Adrenal gland (tissue), 9 donors: ENCODE measurements at regions not wholly inside any gene's neighbourhood (a gene's known extent, or its start where the extent isn't known, plus 50 kb on each side); places are given as distances from the start of the nearest gene placed in this dataset.

ENCODE experiments used
- DNase-seq, 7 donors: peaks; one replicate each; pipeline ENCODE4 v3.0.0-alpha.2; 2019 to 2020
- H3K27ac ChIP-seq, 5 donors: fragments of 200-600 bp; sonication (generic) in 4 of 5; 1 replicate in 3 of 5; 2 replicates in 2 of 5; pipeline versions ENCODE4 v1.5.1 to v1.8.0; 2016 to 2020; ENCODE audit warnings: mild to moderate bottlenecking in 1 of 5
- H3K27me3 ChIP-seq: fragments of 200-600 bp; 2 replicates; pipeline ENCODE4 v1.8.0; 2021
- H3K36me3 ChIP-seq, 2 donors: fragments of 200-600 bp; replicated peaks in 1 of 2; 1 replicate in 1 of 2; 2 replicates in 1 of 2; pipeline versions ENCODE4 v1.5.1 to v1.8.0; 2018 to 2022
- H3K4me1 ChIP-seq, 2 donors: fragments of 200-600 bp; replicated peaks in 1 of 2; 1 replicate in 1 of 2; 2 replicates in 1 of 2; pipeline versions ENCODE4 v1.5.1 to v1.8.0; 2018 to 2021
- H3K4me3 ChIP-seq, 4 donors: fragments of 200-600 bp; sonication (generic) in 3 of 4; one replicate each; pipeline ENCODE4 v1.5.1; 2016 to 2018
- H3K9me3 ChIP-seq, 3 donors: fragments of 200-600 bp; sonication (generic) in 1 of 3; replicated peaks in 1 of 3; 1 replicate in 2 of 3; 2 replicates in 1 of 3; pipeline versions ENCODE4 v1.5.1 to v1.8.0; 2016 to 2021
- POLR2A ChIP-seq, 2 donors: fragments of 450-650 bp; IDR thresholded peaks; one replicate each; pipeline ENCODE4 v1.6.1; 2017; ENCODE audit warnings: antibody characterized with exemption in 2 of 2, mild to moderate bottlenecking in 2 of 2, moderate library complexity in 1 of 2
- WGBS, 4 donors: extraction: QIAGEN DNeasy Blood & Tissue Kit in 2 of 4; methylation state at CpG; one replicate each; pipeline versions ENCODE4 v1.1.5 to v1.1.7; 2013 to 2017; 5-methylcytosine and 5-hydroxymethylcytosine counted together
- intact Hi-C, 2 donors: fragments of 100-400 bp; cut with DNase I; formaldehyde crosslinking; loops; one replicate each; pipeline versions ENCODE4 v1.14.1 to v1.15.0; 2022 to 2023
- TF ChIP-seq, protein P1 (sequence below), 6 experiments: fragments of 450-650 bp in 4 of 6; fragments of 200-600 bp in 2 of 6; sonication (generic) in 1 of 6; IDR thresholded peaks; 1 replicate in 5 of 6; 2 replicates in 1 of 6; pipeline versions ENCODE4 v1.5.1 to v1.8.0; 2016 to 2021; ENCODE audit warnings: antibody characterized with exemption in 6 of 6, mild to moderate bottlenecking in 2 of 6, moderate library complexity in 1 of 6
- donor health status: healthy with polysubstance abuse.
- donor health status: Bipolar disorder and iron deficiency.
- donor health status: DM: yes; HTN: yes; CAD: no.
- donor health status: DM: no; HTN: no; CAD: no.
- donor health status: DM: no; HTN: no; CAD: no.

DNA sequence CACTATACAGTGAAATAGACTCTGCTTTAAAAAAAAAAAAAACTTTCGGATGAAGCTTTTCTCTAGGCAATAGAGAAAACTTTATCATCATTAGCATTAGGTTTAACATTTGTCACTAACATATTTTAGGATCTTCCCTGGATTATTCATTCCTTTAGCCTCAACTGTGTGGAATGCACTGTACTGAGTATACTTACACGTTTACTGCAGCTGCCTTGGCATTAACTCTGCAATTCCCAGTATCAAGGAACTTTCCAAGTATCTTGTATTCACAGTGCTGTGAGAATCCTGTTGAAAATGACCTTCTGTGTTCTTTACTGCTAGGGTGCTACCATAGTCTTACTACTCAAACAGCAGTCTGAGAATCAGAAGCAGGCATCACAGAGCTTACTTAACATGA, 328.2 kb upstream of the COL3A1 start:
- Histone ChIP-seq H3K4me1 (no peaks in the 10 kb centered on the region), H3K4me3 (no peak overlapping the region), H3K36me3 (no peaks in the 10 kb centered on the region), H3K27me3 (no peaks in the 10 kb centered on the region), H3K27ac (no peak overlapping the region), H3K9me3 (no peaks in the 10 kb centered on the region)
- DNase-seq: no peak
- no peak for TF ChIP-seq POLR2A (IDR thresholded peaks at IDR 0.05)
- TF ChIP-seq, protein P1, sequence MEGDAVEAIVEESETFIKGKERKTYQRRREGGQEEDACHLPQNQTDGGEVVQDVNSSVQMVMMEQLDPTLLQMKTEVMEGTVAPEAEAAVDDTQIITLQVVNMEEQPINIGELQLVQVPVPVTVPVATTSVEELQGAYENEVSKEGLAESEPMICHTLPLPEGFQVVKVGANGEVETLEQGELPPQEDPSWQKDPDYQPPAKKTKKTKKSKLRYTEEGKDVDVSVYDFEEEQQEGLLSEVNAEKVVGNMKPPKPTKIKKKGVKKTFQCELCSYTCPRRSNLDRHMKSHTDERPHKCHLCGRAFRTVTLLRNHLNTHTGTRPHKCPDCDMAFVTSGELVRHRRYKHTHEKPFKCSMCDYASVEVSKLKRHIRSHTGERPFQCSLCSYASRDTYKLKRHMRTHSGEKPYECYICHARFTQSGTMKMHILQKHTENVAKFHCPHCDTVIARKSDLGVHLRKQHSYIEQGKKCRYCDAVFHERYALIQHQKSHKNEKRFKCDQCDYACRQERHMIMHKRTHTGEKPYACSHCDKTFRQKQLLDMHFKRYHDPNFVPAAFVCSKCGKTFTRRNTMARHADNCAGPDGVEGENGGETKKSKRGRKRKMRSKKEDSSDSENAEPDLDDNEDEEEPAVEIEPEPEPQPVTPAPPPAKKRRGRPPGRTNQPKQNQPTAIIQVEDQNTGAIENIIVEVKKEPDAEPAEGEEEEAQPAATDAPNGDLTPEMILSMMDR (IDR thresholded peaks at IDR 0.05): no peak
- intact Hi-C loops: no loop called here
- WGBS, 4 donors: 38 to 48% (median 46%) methylated on average over 2 of the region's 2 CpGs

DNA sequence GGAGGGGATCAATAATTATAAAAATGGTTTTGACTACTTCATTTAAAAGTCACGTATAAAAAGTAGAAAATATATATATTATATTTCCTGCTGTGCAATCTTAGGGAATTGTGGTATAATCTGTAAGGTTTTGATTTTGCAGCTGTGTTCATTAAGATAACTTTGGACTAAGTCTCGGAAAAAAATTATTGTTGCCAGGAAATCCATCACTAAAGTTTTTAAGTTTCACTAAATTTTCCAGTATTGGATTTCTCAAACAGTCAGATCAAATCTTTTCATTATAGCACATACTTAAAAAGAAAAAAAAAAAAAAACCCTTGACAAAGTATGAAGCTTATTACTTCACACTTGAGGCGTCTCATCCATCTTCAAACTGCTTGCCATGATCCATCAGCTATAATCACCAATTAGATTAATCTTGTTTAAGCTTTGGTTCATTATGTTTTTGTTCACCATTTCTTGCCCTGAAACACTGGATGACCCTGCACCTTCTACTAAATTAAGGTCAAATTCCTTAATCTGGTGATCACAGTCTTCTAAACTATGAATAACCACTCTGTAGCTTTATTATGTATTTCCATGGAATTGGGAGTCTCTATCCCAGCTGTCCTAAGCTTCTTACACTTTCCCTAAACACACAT, 326.6 kb upstream of the COL3A1 start:
- intact Hi-C loops: no loop called here
- no peaks in the 10 kb centered on the region for H3K27me3 ChIP-seq
- peaks cover 0 to 3% (median 0%) of the 10 kb centered on the region in 3 donors for H3K9me3 ChIP-seq
- no peak overlapping the region for H3K27ac ChIP-seq
- no peak for TF ChIP-seq POLR2A (IDR thresholded peaks at IDR 0.05)
- TF ChIP-seq, protein P1 (IDR thresholded peaks at IDR 0.05): no peak
- no peaks in the 10 kb centered on the region for H3K36me3 ChIP-seq
- H3K4me3 ChIP-seq: no peak overlapping the region
- DNase-seq: no peak
- no peaks in the 10 kb centered on the region for H3K4me1 ChIP-seq
- WGBS, 4 donors: 78 to 88% (median 83%) methylated on average over 3 of the region's 3 CpGs

DNA sequence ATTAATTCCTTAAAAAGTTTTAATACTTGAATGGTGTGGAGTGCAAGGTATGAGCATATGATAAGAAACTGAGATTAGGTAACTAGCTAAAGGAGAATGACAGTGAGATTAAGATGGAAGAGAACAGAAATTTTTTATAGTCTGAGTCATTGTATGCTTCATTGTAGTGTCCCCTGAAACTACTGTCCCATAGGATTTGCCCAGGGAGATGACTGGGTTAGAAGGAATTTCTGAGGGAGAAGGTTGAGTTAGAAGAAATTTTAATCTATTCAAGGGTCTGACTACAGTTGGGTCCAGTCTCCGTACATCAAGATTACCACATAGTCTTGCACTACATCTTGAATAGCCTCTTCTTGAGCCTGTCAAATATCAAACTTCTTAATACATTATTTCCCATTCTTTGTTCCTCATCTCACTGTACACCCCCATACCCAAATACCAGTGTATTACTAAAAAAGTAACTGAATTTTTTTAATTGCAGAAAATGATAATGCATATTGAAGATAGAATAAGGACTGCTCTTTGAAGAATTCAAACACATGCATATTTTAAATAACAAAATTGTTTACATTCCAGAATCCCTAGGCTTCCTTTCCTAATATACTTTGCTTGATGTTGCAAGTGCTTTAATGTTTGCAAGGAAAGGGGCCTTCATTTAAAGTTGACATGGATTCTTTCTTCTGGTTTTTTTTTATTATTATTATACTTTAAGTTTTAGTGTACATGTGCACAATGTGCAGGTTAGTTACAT, 314.3 kb upstream of the COL3A1 start:
- TF ChIP-seq POLR2A (IDR thresholded peaks at IDR 0.05): no peak
- TF ChIP-seq, protein P1 (IDR thresholded peaks at IDR 0.05): no peak
- Histone ChIP-seq H3K27me3 (no peaks in the 10 kb centered on the region), H3K36me3 (no peaks in the 10 kb centered on the region), H3K27ac (no peak overlapping the region), H3K4me1 (no peaks in the 10 kb centered on the region), H3K9me3 (no peaks in the 10 kb centered on the region), H3K4me3 (no peak overlapping the region)
- 84 to 96% (median 89%) methylated on average over 1 of the region's 1 CpG for WGBS, 4 donors
- no peak for DNase-seq
- intact Hi-C loops: no loop called here

DNA sequence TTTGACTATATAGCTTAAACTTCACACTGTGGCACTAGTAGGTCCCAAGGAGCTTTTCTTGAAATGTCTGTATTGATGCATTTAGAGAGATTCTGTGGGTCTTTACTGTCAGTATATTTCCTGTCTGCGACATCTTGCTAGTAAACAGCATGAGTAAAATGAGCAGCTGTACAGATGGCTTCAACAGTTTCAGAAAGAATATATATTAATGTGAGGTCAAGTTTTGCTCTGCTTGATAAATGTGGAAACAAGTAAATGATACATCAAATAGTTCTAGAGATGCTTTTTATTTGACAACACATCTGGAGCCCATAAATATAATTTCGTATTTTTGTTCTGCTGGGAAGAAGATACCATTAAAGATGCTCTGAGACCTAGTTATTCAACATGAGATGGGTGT, 310.9 kb upstream of the COL3A1 start:
- Histone ChIP-seq H3K9me3 (no peaks in the 10 kb centered on the region), H3K36me3 (no peaks in the 10 kb centered on the region), H3K27me3 (no peaks in the 10 kb centered on the region), H3K27ac (no peak overlapping the region), H3K4me3 (no peak overlapping the region), H3K4me1 (no peaks in the 10 kb centered on the region)
- intact Hi-C loops: no loop called here
- TF ChIP-seq, protein P1 (IDR thresholded peaks at IDR 0.05): no peak
- TF ChIP-seq POLR2A (IDR thresholded peaks at IDR 0.05): no peak
- 68 to 93% (median 79%) methylated on average over 2 of the region's 2 CpGs for WGBS, 4 donors
- DNase-seq: no peak
